Neural cell (in vitro differentiated cells): ENCODE measurements at regions not wholly inside any gene's neighbourhood (a gene's known extent, or its start where the extent isn't known, plus 50 kb on each side); places are given as distances from the start of the nearest gene placed in this dataset.

Source experiments
- H2AFZ ChIP-seq: fragments of 200-600, 300-800 bp; sonication (generic), shearing (Covaris generic); 2 replicates; pipeline ENCODE4 v1.6.0; 2014; ENCODE audit warnings: low read depth, mild to moderate bottlenecking, antibody characterized with exemption, low read length, moderate library complexity
- H3F3A ChIP-seq: fragments of 200-600 bp; shearing (Covaris generic); 2 replicates; pipeline ENCODE4 v1.6.1; 2016; ENCODE audit warnings: mild to moderate bottlenecking, moderate library complexity, mixed read lengths, antibody characterized with exemption, low read length; ENCODE audit not compliant: insufficient read depth, poor library complexity, severe bottlenecking
- H3K27ac ChIP-seq: fragments of 200-600, 300-800 bp; sonication (generic), shearing (Covaris generic); 2 replicates; pipeline ENCODE4 v1.5.1; 2014; ENCODE audit warnings: mild to moderate bottlenecking, low read length, moderate library complexity
- H3K27me3 ChIP-seq: fragments of 300-800, 200-600 bp; sonication (generic), shearing (Covaris generic); 2 replicates; pipeline ENCODE4 v1.6.0; 2014; ENCODE audit warnings: mild to moderate bottlenecking, low read depth, low read length, moderate library complexity; ENCODE audit not compliant: insufficient read depth
- H3K36me3 ChIP-seq: fragments of 300-800, 200-600 bp; sonication (generic), shearing (Covaris generic); 2 replicates; pipeline ENCODE4 v1.5.1; 2014; ENCODE audit warnings: mild to moderate bottlenecking, antibody characterized with exemption, low read length, moderate library complexity; ENCODE audit not compliant: insufficient read depth
- H3K4me2 ChIP-seq: fragments of 300-800, 200-600 bp; sonication (generic), shearing (Covaris generic); 2 replicates; pipeline ENCODE4 v1.6.0; 2014; ENCODE audit warnings: mild to moderate bottlenecking, low read length
- H3K4me3 ChIP-seq: fragments of 300-800, 200-600 bp; sonication (generic), shearing (Covaris generic); 2 replicates; pipeline ENCODE4 v1.5.1; 2014; ENCODE audit warnings: mild to moderate bottlenecking, low read length, moderate library complexity
- H3K79me2 ChIP-seq: fragments of 200-600 bp; shearing (Covaris generic); replicated peaks from 2 replicates; pipeline ENCODE4 v1.6.0; 2014; ENCODE audit warnings: mild to moderate bottlenecking, low read length, moderate library complexity; ENCODE audit not compliant: insufficient read depth
- H3K9ac ChIP-seq: fragments of 300-800, 200-600 bp; sonication (generic), shearing (Covaris generic); 2 replicates; pipeline ENCODE4 v1.6.1; 2016; ENCODE audit warnings: mild to moderate bottlenecking, low read length, mixed read lengths
- H3K9me2 ChIP-seq: fragments of 200-600 bp; shearing (Covaris generic); 2 replicates; pipeline ENCODE4 v1.6.1; 2016; ENCODE audit warnings: mild to moderate bottlenecking, low read length, mixed read lengths; ENCODE audit not compliant: insufficient read depth
- H3K9me3 ChIP-seq: fragments of 200-600, 300-800 bp; sonication (generic), shearing (Covaris generic); 2 replicates; pipeline ENCODE4 v1.6.1; 2016; ENCODE audit warnings: mild to moderate bottlenecking, mixed run types, low read length, moderate library complexity, mixed read lengths
- H4K20me1 ChIP-seq: fragments of 200-600 bp; shearing (Covaris generic); 2 replicates; pipeline ENCODE4 v1.6.1; 2016; ENCODE audit warnings: mild to moderate bottlenecking, mixed run types; ENCODE audit not compliant: insufficient read depth
- CTCF ChIP-seq: fragments of 450-650 bp; IDR thresholded peaks from 2 replicates; pipeline ENCODE4 v1.5.1; 2014; ENCODE audit warnings: antibody characterized with exemption, mild to moderate bottlenecking, moderate library complexity; ENCODE audit not compliant: poor library complexity, severe bottlenecking
- EP300 ChIP-seq: fragments of 450-650 bp; conservative IDR thresholded peaks from 2 replicates; pipeline ENCODE4 v1.6.1; 2014; ENCODE audit warnings: antibody characterized with exemption, mild to moderate bottlenecking, moderate library complexity; ENCODE audit not compliant: poor library complexity, severe bottlenecking
- EZH2 ChIP-seq: fragments of 200-600, 300-800 bp; shearing (Covaris generic), sonication (generic); IDR thresholded peaks from 2 replicates; pipeline ENCODE4 v1.6.1; 2014; ENCODE audit warnings: antibody characterized with exemption, low read length, borderline replicate concordance, mild to moderate bottlenecking; ENCODE audit not compliant: insufficient read depth, poor library complexity, severe bottlenecking
- MXI1 ChIP-seq: fragments of 450-650 bp; conservative IDR thresholded peaks from 2 replicates; pipeline ENCODE4 v1.6.1; 2014; ENCODE audit warnings: antibody characterized with exemption, mild to moderate bottlenecking; ENCODE audit not compliant: poor library complexity, severe bottlenecking
- POLR2AphosphoS5 ChIP-seq: IDR thresholded peaks from 2 replicates; pipeline ENCODE4 v1.6.1; 2012
- RAD21 ChIP-seq: fragments of 450-650 bp; conservative IDR thresholded peaks from 2 replicates; pipeline ENCODE4 v1.6.1; 2014; ENCODE audit warnings: antibody characterized with exemption, mild to moderate bottlenecking, moderate library complexity
- REST ChIP-seq: IDR thresholded peaks from 2 replicates; pipeline ENCODE4 v1.6.1; 2012; ENCODE audit warnings: borderline replicate concordance
- SMC3 ChIP-seq: fragments of 450-650 bp; conservative IDR thresholded peaks from 2 replicates; pipeline ENCODE4 v1.6.1; 2014; ENCODE audit warnings: antibody characterized with exemption, mild to moderate bottlenecking, moderate library complexity; ENCODE audit not compliant: poor library complexity
- TAF1 ChIP-seq: IDR thresholded peaks from 2 replicates; pipeline ENCODE4 v1.6.1; 2012; ENCODE audit warnings: low read depth

DNA sequence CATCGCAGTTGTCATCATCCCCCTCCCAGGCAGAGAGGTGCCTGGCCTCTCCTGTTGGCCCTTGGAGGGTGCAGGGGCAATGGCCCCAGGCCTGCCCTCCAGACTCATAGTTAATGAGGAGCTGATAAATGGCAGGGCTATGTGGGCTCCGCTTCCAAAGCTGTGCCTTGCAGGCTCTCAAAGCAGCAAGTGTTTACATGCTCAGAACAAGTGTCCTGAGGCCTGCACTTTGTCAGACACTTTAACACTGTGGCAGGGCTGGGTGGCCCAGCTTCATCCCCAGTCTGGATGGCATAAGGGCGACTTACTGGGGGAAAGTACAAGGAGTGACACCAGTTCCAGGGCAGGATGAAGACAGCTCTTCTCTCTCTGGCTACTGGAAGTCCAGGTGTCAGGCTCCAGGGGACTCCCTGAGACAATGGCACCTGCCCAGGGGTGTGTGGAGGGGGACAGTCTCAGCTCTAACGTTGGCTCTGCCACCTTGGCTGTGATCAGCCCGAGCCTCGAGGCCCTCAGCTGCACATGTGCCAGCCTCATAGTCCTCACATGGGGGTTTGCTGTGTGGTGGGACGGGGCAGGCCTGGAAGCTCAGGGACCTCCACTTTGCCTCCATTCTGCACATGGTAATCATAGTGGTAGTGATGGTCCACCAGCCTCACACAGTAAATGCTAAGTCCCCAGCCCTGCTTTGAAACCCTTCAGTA is 153.4 kb downstream of the BARX1 start:
- no peak overlapping the region for H3K27ac ChIP-seq
- H3K9ac ChIP-seq: no peak overlapping the region
- H4K20me1 ChIP-seq: no peaks in the 10 kb centered on the region
- no peaks in the 10 kb centered on the region for H3K27me3 ChIP-seq
- no peaks in the 10 kb centered on the region for H3K36me3 ChIP-seq
- no peaks in the 10 kb centered on the region for H3K79me2 ChIP-seq
- no peak overlapping the region for H3K4me3 ChIP-seq
- no peak for TF ChIP-seq TAF1
- no peak for TF ChIP-seq SMC3
- no peak for TF ChIP-seq EP300
- no peak for TF ChIP-seq EZH2
- TF ChIP-seq POLR2AphosphoS5: no peak
- TF ChIP-seq MXI1: no peak
- no peak for TF ChIP-seq RAD21
- TF ChIP-seq REST: no peak
- no peaks in the 10 kb centered on the region for H3K9me3 ChIP-seq
- no peaks in the 10 kb centered on the region for H3K9me2 ChIP-seq
- no peaks in the 10 kb centered on the region for H3F3A ChIP-seq
- H2AFZ ChIP-seq: no peak overlapping the region
- no peak overlapping the region for H3K4me2 ChIP-seq

DNA sequence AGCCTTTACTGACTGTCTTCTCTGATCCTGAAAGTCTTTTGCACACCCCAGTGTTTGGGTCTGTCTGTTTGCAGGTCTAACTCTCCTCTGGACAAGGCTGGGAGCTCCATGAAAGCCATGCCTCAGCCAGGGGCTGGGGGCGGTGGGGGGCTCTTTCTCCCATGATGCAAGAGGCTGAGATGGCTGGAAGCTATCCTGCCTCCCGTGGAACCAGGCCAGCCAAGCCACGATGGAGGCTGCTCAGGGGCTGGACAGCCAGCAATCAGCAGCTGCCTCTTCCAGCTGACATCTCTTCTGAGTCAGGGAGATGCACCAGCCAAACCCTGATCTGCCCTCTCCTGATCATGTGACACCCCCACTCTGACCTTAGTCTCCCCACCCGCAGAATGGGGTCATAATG is 154.0 kb downstream of the BARX1 start:
- Histone ChIP-seq H3K36me3 (no peaks in the 10 kb centered on the region), H3K9me2 (no peaks in the 10 kb centered on the region), H3K27me3 (no peaks in the 10 kb centered on the region), H3K9ac (no peak overlapping the region), H3K4me2 (no peak overlapping the region), H3K79me2 (no peaks in the 10 kb centered on the region), H3K27ac (no peak overlapping the region), H3K4me3 (no peak overlapping the region), H3F3A (no peaks in the 10 kb centered on the region), H2AFZ (no peak overlapping the region), H4K20me1 (no peaks in the 10 kb centered on the region), H3K9me3 (no peaks in the 10 kb centered on the region)
- TF ChIP-seq EZH2 (no peak), CTCF (no peak), SMC3 (no peak), EP300 (no peak), POLR2AphosphoS5 (no peak), MXI1 (no peak), TAF1 (no peak), RAD21 (no peak), REST (no peak)
